ENCODE measurements at regions not wholly inside any gene's neighbourhood (a gene's known extent, or its start where the extent isn't known, plus 50 kb on each side); places are given as distances from the start of the nearest gene placed in this dataset.

DNA sequence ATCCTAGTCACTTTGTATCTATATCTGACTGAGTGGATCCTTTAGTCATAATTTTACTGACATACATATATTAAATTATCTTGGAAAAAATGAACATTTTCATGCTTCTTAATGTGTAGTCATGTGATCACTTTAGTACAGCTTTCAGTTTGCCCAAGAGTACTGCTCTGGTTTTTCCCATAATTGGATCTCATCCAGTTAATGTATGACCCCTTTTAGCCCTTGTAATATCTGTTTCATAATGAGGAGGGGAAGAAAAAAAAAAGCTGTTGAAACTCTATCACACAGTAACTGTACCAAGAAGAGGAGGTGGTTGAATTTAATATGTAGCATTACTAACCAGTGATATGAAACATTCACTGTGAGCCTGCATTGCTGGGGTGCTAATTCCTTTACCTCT is 328.7 kb downstream of the PTPRC start:
- Histone ChIP-seq H3K9me3 (ENCODE audit: low read length) (peaks cover 2% of the 10 kb centered on the region; the same call in 1 of the 2 replicates), H3K4me1 (ENCODE audit: insufficient read depth, low read length, severe bottlenecking) (peaks cover 22% of the 10 kb centered on the region), H3K36me3 (ENCODE audit: insufficient read depth, low read length) (no peaks in the 10 kb centered on the region), H3F3A (ENCODE audit: insufficient read depth, low read length) (no peaks in the 10 kb centered on the region), H3K9ac (ENCODE audit: low read length) (no peak overlapping the region), H3K27me3 (ENCODE audit: insufficient read depth, low read length) (no peaks in the 10 kb centered on the region), H3K9me2 (ENCODE audit: low read depth, low read length) (no peaks in the 10 kb centered on the region), H2AFZ (ENCODE audit: low read length) (no peak overlapping the region), H3K4me3 (ENCODE audit: low read depth, low read length, poor library complexity, severe bottlenecking) (no peak overlapping the region), H4K20me1 (ENCODE audit: insufficient read depth, low read length) (no peaks in the 10 kb centered on the region), H3K27ac (ENCODE audit: low read depth, low read length, poor library complexity, severe bottlenecking) (no peak overlapping the region), H3K4me2 (ENCODE audit: low read length) (no peak overlapping the region), H3K79me2 (ENCODE audit: insufficient read depth, low read length) (no peaks in the 10 kb centered on the region)
- TF ChIP-seq, protein P1, sequence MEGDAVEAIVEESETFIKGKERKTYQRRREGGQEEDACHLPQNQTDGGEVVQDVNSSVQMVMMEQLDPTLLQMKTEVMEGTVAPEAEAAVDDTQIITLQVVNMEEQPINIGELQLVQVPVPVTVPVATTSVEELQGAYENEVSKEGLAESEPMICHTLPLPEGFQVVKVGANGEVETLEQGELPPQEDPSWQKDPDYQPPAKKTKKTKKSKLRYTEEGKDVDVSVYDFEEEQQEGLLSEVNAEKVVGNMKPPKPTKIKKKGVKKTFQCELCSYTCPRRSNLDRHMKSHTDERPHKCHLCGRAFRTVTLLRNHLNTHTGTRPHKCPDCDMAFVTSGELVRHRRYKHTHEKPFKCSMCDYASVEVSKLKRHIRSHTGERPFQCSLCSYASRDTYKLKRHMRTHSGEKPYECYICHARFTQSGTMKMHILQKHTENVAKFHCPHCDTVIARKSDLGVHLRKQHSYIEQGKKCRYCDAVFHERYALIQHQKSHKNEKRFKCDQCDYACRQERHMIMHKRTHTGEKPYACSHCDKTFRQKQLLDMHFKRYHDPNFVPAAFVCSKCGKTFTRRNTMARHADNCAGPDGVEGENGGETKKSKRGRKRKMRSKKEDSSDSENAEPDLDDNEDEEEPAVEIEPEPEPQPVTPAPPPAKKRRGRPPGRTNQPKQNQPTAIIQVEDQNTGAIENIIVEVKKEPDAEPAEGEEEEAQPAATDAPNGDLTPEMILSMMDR (IDR thresholded peaks at IDR 0.05; ENCODE audit: low read length), result no peak
- TF ChIP-seq EZH2 (IDR thresholded peaks at IDR 0.05; ENCODE audit: borderline replicate concordance, low read length), result no peak

- Histone ChIP-seq H3K4me1 (ENCODE audit: insufficient read depth, low read length, severe bottlenecking) (peaks cover 22% of the 10 kb centered on the region), H3K9me3 (ENCODE audit: low read length) (peaks cover 6% of the 10 kb centered on the region; the same call in 1 of the 2 replicates), H3F3A (ENCODE audit: insufficient read depth, low read length) (no peaks in the 10 kb centered on the region), H4K20me1 (ENCODE audit: insufficient read depth, low read length) (no peaks in the 10 kb centered on the region), H3K9ac (ENCODE audit: low read length) (no peak overlapping the region), H3K4me2 (ENCODE audit: low read length) (no peak overlapping the region), H2AFZ (ENCODE audit: low read length) (no peak overlapping the region), H3K27ac (ENCODE audit: low read depth, low read length, poor library complexity, severe bottlenecking) (no peak overlapping the region), H3K4me3 (ENCODE audit: low read depth, low read length, poor library complexity, severe bottlenecking) (no peak overlapping the region), H3K9me2 (ENCODE audit: low read depth, low read length) (no peaks in the 10 kb centered on the region), H3K36me3 (ENCODE audit: insufficient read depth, low read length) (no peaks in the 10 kb centered on the region), H3K27me3 (ENCODE audit: insufficient read depth, low read length) (no peaks in the 10 kb centered on the region), H3K79me2 (ENCODE audit: insufficient read depth, low read length) (no peaks in the 10 kb centered on the region)
- TF ChIP-seq, protein P1 (IDR thresholded peaks at IDR 0.05; ENCODE audit: low read length), result no peak
- no peak for TF ChIP-seq EZH2 (IDR thresholded peaks at IDR 0.05; ENCODE audit: borderline replicate concordance, low read length)
Observed at GRCh38 chr1:198968866-198969265, 330.0 kb downstream of the PTPRC start.

DNA sequence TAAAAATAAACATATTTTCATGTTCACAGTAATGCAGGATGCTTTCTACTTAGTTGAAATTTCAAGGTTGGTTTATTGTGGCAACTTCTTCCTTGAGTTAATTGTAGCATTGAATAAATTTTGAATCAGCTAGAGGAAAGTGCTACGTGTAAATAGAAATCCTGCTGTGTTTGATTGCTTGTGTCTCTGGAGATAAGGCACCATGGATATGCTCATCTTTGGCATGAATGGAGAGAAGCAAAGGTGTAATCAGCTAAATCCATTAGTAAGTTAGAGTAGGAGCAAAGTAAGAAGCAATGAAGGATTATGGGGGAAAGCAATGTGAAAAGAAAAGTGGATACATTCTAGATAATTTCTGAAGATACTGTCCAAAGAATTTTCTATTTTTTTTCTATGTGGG is 331.1 kb downstream of the PTPRC start:
- no peak overlapping the region for H3K4me3 ChIP-seq (ENCODE audit: low read depth, low read length, poor library complexity, severe bottlenecking)
- H4K20me1 ChIP-seq (ENCODE audit: insufficient read depth, low read length), result no peaks in the 10 kb centered on the region
- H3F3A ChIP-seq (ENCODE audit: insufficient read depth, low read length), result no peaks in the 10 kb centered on the region
- H3K9me2 ChIP-seq (ENCODE audit: low read depth, low read length), result no peaks in the 10 kb centered on the region
- H3K79me2 ChIP-seq (ENCODE audit: insufficient read depth, low read length), result no peaks in the 10 kb centered on the region
- no peaks in the 10 kb centered on the region for H3K27me3 ChIP-seq (ENCODE audit: insufficient read depth, low read length)
- H3K36me3 ChIP-seq (ENCODE audit: insufficient read depth, low read length), result no peaks in the 10 kb centered on the region
- no peak overlapping the region for H2AFZ ChIP-seq (ENCODE audit: low read length)
- H3K4me2 ChIP-seq (ENCODE audit: low read length), result no peak overlapping the region
- H3K4me1 ChIP-seq (ENCODE audit: insufficient read depth, low read length, severe bottlenecking), result peaks cover 22% of the 10 kb centered on the region
- no peak overlapping the region for H3K27ac ChIP-seq (ENCODE audit: low read depth, low read length, poor library complexity, severe bottlenecking)
- no peak overlapping the region for H3K9ac ChIP-seq (ENCODE audit: low read length)
- TF ChIP-seq, protein P1 (IDR thresholded peaks at IDR 0.05; ENCODE audit: low read length), result no peak
- no peak for TF ChIP-seq EZH2 (IDR thresholded peaks at IDR 0.05; ENCODE audit: borderline replicate concordance, low read length)
- H3K9me3 ChIP-seq (ENCODE audit: low read length), result peaks cover 6% of the 10 kb centered on the region; the same call in 1 of the 2 replicates

All from OCI-LY1 (cell line).